HEK293 (cell line): ENCODE measurements at regions not wholly inside any gene's neighbourhood (a gene's known extent, or its start where the extent isn't known, plus 50 kb on each side); places are given as distances from the start of the nearest gene placed in this dataset.

Source experiments
- ZNF2 ChIP-seq: fragments of 450-650 bp; formaldehyde crosslinking; IDR thresholded peaks from 2 replicates; pipeline ENCODE4 v1.5.1; 2016; ENCODE audit warnings: missing biosample characterization, missing genetic modification characterization
- ZNF24 ChIP-seq: fragments of 450-650 bp; formaldehyde crosslinking; IDR thresholded peaks from 2 replicates; pipeline ENCODE4 v1.5.1; 2016; ENCODE audit warnings: missing biosample characterization, missing genetic modification characterization
- ZNF354C ChIP-seq: fragments of 450-650 bp; formaldehyde crosslinking; IDR thresholded peaks from 2 replicates; pipeline ENCODE4 v1.5.1; 2016; ENCODE audit warnings: missing biosample characterization, missing genetic modification characterization, low read depth, borderline replicate concordance
- ZNF510 ChIP-seq: fragments of 450-650 bp; formaldehyde crosslinking; IDR thresholded peaks from 2 replicates; pipeline ENCODE4 v1.5.1; 2018; ENCODE audit warnings: mild to moderate bottlenecking, missing genetic modification characterization, missing biosample characterization; ENCODE audit not compliant: insufficient replicate concordance
- ZNF549 ChIP-seq: fragments of 450-650 bp; IDR thresholded peaks from 2 replicates; pipeline ENCODE4 v1.5.1; 2018; ENCODE audit warnings: missing biosample characterization, missing genetic modification characterization, mild to moderate bottlenecking, inconsistent platforms, moderate library complexity
- TF ChIP-seq, protein P1 (sequence below): fragments of 450-650 bp; formaldehyde crosslinking; IDR thresholded peaks from 2 replicates; pipeline ENCODE4 v1.5.1; 2016; ENCODE audit warnings: missing biosample characterization, missing genetic modification characterization
- TF ChIP-seq, protein P2 (sequence below): fragments of 450-650 bp; formaldehyde crosslinking; IDR thresholded peaks from 2 replicates; pipeline ENCODE4 v1.5.1; 2016; ENCODE audit warnings: missing biosample characterization, missing genetic modification characterization, borderline replicate concordance
- TF ChIP-seq, protein P3 (sequence below): fragments of 450-650 bp; formaldehyde crosslinking; IDR thresholded peaks from 2 replicates; pipeline ENCODE4 v1.5.1; 2016; ENCODE audit warnings: missing biosample characterization, missing genetic modification characterization
- TF ChIP-seq, protein P4 (sequence below): fragments of 450-650 bp; formaldehyde crosslinking; IDR thresholded peaks from 2 replicates; pipeline ENCODE4 v1.5.1; 2017; ENCODE audit warnings: missing biosample characterization, missing genetic modification characterization

DNA sequence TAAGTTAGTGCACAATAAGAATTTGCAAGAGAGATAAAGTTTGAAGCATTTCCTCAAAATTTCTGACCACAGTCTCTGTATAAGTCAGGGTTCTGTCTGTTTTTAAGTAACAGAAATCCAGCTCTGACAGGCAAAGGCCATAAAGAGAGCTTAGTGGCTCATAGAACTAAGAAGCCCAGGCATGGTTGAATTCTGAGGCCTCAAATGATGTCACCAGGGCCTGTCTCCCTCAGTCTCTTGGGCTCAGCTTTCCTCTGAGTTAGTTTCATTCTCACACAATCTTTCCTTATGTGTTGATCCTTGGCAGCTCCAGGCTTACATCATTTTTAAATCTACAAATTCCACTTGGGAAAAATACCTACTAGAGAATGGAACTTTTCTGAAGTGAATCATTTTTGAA lies 173.4 kb upstream of the ATP2B1 start:
- TF ChIP-seq, protein P1, sequence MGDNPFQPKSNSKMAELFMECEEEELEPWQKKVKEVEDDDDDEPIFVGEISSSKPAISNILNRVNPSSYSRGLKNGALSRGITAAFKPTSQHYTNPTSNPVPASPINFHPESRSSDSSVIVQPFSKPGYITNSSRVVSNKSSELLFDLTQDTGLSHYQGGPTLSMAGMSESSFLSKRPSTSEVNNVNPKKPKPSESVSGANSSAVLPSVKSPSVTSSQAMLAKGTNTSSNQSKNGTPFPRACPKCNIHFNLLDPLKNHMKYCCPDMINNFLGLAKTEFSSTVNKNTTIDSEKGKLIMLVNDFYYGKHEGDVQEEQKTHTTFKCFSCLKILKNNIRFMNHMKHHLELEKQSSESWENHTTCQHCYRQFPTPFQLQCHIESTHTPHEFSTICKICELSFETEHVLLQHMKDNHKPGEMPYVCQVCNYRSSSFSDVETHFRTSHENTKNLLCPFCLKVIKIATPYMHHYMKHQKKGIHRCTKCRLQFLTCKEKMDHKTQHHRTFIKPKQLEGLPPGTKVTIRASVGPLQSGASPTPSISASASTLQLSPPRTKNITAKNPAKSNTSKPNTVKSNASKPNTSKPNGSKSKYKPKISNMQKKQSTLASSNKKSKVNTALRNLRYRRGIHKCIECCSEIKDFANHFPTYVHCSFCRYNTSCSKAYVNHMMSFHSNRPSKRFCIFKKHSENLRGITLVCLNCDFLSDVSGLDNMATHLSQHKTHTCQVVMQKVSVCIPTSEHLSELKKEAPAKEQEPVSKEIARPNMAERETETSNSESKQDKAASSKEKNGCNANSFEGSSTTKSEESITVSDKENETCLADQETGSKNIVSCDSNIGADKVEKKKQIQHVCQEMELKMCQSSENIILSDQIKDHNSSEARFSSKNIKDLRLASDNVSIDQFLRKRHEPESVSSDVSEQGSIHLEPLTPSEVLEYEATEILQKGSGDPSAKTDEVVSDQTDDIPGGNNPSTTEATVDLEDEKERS (tag by site-specific recombination), result no peak
- TF ChIP-seq, protein P2, sequence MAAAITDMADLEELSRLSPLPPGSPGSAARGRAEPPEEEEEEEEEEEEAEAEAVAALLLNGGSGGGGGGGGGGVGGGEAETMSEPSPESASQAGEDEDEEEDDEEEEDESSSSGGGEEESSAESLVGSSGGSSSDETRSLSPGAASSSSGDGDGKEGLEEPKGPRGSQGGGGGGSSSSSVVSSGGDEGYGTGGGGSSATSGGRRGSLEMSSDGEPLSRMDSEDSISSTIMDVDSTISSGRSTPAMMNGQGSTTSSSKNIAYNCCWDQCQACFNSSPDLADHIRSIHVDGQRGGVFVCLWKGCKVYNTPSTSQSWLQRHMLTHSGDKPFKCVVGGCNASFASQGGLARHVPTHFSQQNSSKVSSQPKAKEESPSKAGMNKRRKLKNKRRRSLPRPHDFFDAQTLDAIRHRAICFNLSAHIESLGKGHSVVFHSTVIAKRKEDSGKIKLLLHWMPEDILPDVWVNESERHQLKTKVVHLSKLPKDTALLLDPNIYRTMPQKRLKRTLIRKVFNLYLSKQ, result no peak
- TF ChIP-seq, protein P3, sequence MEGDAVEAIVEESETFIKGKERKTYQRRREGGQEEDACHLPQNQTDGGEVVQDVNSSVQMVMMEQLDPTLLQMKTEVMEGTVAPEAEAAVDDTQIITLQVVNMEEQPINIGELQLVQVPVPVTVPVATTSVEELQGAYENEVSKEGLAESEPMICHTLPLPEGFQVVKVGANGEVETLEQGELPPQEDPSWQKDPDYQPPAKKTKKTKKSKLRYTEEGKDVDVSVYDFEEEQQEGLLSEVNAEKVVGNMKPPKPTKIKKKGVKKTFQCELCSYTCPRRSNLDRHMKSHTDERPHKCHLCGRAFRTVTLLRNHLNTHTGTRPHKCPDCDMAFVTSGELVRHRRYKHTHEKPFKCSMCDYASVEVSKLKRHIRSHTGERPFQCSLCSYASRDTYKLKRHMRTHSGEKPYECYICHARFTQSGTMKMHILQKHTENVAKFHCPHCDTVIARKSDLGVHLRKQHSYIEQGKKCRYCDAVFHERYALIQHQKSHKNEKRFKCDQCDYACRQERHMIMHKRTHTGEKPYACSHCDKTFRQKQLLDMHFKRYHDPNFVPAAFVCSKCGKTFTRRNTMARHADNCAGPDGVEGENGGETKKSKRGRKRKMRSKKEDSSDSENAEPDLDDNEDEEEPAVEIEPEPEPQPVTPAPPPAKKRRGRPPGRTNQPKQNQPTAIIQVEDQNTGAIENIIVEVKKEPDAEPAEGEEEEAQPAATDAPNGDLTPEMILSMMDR, result no peak
- no peak for TF ChIP-seq ZNF549 (tag by site-specific recombination)
- no peak for TF ChIP-seq ZNF2 (tag by site-specific recombination)
- no peak for TF ChIP-seq ZNF354C (tag by site-specific recombination)
- TF ChIP-seq ZNF510 (tag by site-specific recombination), result no peak
- TF ChIP-seq, protein P4, sequence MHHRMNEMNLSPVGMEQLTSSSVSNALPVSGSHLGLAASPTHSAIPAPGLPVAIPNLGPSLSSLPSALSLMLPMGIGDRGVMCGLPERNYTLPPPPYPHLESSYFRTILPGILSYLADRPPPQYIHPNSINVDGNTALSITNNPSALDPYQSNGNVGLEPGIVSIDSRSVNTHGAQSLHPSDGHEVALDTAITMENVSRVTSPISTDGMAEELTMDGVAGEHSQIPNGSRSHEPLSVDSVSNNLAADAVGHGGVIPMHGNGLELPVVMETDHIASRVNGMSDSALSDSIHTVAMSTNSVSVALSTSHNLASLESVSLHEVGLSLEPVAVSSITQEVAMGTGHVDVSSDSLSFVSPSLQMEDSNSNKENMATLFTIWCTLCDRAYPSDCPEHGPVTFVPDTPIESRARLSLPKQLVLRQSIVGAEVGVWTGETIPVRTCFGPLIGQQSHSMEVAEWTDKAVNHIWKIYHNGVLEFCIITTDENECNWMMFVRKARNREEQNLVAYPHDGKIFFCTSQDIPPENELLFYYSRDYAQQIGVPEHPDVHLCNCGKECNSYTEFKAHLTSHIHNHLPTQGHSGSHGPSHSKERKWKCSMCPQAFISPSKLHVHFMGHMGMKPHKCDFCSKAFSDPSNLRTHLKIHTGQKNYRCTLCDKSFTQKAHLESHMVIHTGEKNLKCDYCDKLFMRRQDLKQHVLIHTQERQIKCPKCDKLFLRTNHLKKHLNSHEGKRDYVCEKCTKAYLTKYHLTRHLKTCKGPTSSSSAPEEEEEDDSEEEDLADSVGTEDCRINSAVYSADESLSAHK (tag by site-specific recombination), result no peak
- no peak for TF ChIP-seq ZNF24 (tag by site-specific recombination)
